ENCODE measurements at regions not wholly inside any gene's neighbourhood (a gene's known extent, or its start where the extent isn't known, plus 50 kb on each side); places are given as distances from the start of the nearest gene placed in this dataset.

DNA sequence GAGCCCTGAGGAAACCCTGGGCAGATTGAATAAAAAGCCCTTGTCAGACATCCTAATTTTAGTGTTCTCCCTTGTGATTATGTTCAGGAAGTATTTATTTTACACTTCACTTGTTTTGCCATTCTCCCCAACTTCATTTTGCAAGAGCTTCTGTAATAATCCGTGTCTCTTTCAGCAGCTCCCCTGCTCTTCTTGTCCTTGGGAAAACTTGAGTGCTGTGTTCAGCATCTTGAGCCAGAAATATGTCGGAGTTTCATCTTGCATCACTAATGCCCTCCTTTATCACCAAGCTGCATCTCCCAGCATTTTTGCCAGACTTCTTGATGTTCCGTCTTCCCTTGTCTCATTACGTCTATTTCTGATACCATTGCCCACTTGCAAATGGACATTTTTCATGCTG is 486.5 kb upstream of the EEF2KMT start:
- Histone ChIP-seq H3K9me3 (no peaks in the 10 kb centered on the region), H3K36me3 (no peaks in the 10 kb centered on the region), H3K27ac (no peak overlapping the region), H3K4me3 (no peak overlapping the region), H3K4me1 (no peaks in the 10 kb centered on the region), H3K27me3 (no peaks in the 10 kb centered on the region)
- TF ChIP-seq, protein P1, sequence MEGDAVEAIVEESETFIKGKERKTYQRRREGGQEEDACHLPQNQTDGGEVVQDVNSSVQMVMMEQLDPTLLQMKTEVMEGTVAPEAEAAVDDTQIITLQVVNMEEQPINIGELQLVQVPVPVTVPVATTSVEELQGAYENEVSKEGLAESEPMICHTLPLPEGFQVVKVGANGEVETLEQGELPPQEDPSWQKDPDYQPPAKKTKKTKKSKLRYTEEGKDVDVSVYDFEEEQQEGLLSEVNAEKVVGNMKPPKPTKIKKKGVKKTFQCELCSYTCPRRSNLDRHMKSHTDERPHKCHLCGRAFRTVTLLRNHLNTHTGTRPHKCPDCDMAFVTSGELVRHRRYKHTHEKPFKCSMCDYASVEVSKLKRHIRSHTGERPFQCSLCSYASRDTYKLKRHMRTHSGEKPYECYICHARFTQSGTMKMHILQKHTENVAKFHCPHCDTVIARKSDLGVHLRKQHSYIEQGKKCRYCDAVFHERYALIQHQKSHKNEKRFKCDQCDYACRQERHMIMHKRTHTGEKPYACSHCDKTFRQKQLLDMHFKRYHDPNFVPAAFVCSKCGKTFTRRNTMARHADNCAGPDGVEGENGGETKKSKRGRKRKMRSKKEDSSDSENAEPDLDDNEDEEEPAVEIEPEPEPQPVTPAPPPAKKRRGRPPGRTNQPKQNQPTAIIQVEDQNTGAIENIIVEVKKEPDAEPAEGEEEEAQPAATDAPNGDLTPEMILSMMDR (IDR thresholded peaks at IDR 0.05), result no peak
- no peak for DNase-seq (ENCODE audit: low spot score)

DNA sequence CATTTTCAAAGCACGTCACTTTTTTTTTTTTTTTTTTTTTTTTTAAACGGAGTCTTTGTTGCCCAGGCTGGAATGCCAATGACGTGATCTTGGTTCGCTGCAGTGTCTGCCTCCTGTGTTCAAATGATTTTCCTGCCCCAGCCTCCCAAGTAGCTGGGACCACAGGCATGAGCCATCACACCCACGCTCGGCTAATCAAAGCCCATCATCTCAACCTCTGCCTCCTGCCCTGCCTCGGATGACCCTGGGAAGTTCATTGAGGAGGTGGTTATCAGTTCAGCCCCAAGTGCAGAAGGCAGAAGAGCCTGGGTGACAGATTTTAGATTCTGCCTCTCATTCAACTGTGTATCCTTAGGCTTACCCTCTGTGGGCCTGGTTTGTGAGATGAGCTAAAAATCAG is 484.9 kb upstream of the EEF2KMT start:
- H3K27ac ChIP-seq, result no peak overlapping the region
- TF ChIP-seq, protein P1 (IDR thresholded peaks at IDR 0.05), result no peak
- H3K4me3 ChIP-seq, result no peak overlapping the region
- H3K9me3 ChIP-seq, result no peaks in the 10 kb centered on the region
- H3K4me1 ChIP-seq, result no peaks in the 10 kb centered on the region
- H3K36me3 ChIP-seq, result no peaks in the 10 kb centered on the region
- no peak for DNase-seq (ENCODE audit: low spot score)
- no peaks in the 10 kb centered on the region for H3K27me3 ChIP-seq

DNA sequence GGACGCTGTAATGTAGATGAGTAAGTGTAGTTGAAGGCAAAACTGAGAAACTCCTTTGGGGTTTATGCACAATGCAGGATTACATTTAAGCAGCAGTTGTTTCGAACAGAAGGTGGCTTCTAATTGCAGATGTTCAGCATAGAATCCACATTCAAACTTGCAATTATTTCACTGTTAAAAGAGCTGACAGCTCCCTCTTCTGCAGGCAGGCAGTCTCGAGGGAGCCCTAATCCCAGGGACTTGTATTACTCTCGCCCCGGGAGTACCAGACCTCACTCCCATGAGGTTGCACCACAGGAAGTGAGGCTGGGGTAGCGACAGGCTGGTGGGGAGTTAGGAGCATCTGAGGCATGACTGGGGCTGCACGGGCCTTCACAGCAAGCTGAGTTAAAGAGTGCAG is 484.3 kb upstream of the EEF2KMT start:
- TF ChIP-seq, protein P1 (IDR thresholded peaks at IDR 0.05), result no peak
- H3K27me3 ChIP-seq, result no peaks in the 10 kb centered on the region
- no peaks in the 10 kb centered on the region for H3K36me3 ChIP-seq
- H3K4me3 ChIP-seq, result no peak overlapping the region
- no peaks in the 10 kb centered on the region for H3K9me3 ChIP-seq
- H3K4me1 ChIP-seq, result no peaks in the 10 kb centered on the region
- DNase-seq (ENCODE audit: low spot score), result no peak
- no peak overlapping the region for H3K27ac ChIP-seq

DNA sequence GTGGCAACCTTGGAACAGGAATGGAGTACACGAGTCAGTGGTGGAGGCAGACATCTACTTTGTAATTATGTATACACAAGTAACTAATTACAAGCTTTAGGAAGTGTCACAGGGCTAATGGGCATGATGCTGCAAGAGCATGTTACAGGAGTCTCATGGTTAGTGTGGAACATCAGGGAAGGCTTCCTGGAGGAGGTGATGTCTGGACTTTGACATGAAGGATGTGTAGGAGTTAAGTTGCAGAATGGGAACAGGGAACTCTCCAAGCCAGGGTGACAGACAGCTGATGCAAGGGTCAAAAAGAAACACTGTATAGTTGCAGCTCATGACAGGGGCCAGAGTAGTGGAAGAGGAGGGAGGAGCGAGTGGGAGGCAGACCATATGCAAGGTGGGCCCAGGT is 483.8 kb upstream of the EEF2KMT start:
- H3K9me3 ChIP-seq, result no peaks in the 10 kb centered on the region

DNA sequence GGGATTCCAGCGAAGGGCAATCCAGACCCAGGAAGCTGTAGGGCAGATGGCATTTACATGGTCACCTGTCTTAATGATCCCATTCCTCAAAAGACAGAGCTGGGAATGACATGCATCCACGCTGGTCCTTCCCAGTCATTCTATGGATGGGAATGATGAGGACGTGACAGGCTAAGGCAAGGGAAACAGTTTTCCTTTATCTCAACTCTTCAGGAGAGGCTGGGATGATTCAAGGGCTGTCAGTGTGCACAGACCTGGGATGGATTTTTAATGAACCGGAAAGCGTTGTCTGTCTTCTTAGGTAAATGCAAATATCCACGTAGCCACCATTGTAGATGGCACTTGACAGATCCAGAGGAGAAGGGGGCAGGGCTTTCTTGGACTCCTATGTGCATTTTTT is 483.2 kb upstream of the EEF2KMT start:
- H3K36me3 ChIP-seq, result no peaks in the 10 kb centered on the region
- TF ChIP-seq, protein P1 (IDR thresholded peaks at IDR 0.05), result no peak

More for the DNA sequence above, 483.8 kb upstream of the EEF2KMT start:
- TF ChIP-seq, protein P1 (IDR thresholded peaks at IDR 0.05), result no peak
- DNase-seq (ENCODE audit: low spot score), result no peak
- H3K27me3 ChIP-seq, result no peaks in the 10 kb centered on the region
- H3K4me1 ChIP-seq, result no peaks in the 10 kb centered on the region
- no peak overlapping the region for H3K4me3 ChIP-seq
- no peak overlapping the region for H3K27ac ChIP-seq
- no peaks in the 10 kb centered on the region for H3K36me3 ChIP-seq

DNA sequence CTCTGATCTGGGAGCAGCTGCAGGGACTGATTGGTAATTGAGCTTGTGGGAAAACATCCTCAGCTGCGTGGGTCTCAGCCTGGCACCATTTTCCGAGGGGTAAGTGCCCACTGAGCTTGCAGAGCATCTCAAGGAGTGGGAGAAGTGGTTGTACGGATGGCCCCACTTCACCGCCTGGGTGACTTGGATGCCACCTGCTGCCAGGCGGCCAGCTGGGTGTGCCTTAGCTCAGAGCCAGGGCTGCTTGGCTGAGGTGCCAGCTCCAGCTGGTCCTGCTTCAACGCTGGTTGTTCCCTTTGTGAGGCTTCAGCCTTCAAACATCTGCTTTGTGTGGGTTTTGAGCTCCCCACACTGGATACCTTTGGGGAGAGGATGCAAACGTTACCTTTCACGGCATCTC is 482.7 kb upstream of the EEF2KMT start:
- no peak for DNase-seq (ENCODE audit: low spot score)
- TF ChIP-seq, protein P1 (IDR thresholded peaks at IDR 0.05), result no peak
- no peaks in the 10 kb centered on the region for H3K36me3 ChIP-seq

More for the DNA sequence above, 483.2 kb upstream of the EEF2KMT start:
- H3K4me3 ChIP-seq, result no peak overlapping the region
- no peak overlapping the region for H3K27ac ChIP-seq
- H3K27me3 ChIP-seq, result no peaks in the 10 kb centered on the region
- DNase-seq (ENCODE audit: low spot score), result no peak
- H3K4me1 ChIP-seq, result no peaks in the 10 kb centered on the region
- no peaks in the 10 kb centered on the region for H3K9me3 ChIP-seq

More for the DNA sequence above, 482.7 kb upstream of the EEF2KMT start:
- no peaks in the 10 kb centered on the region for H3K4me1 ChIP-seq
- no peaks in the 10 kb centered on the region for H3K27me3 ChIP-seq
- no peak overlapping the region for H3K27ac ChIP-seq
- no peak overlapping the region for H3K4me3 ChIP-seq
- no peaks in the 10 kb centered on the region for H3K9me3 ChIP-seq

Measured in right atrium auricular region (tissue), 2 donors.